OCI-LY3 (cell line): ENCODE measurements at regions not wholly inside any gene's neighbourhood (a gene's known extent, or its start where the extent isn't known, plus 50 kb on each side); places are given as distances from the start of the nearest gene placed in this dataset.

Experiments used
- EZH2phosphoT487 ChIP-seq: fragments of 200-600 bp; shearing (Covaris generic); IDR thresholded peaks from 2 replicates; pipeline ENCODE4 v1.6.1; 2018; ENCODE audit warnings: antibody characterized with exemption, mixed run types, low read depth
- TF ChIP-seq, protein P1 (sequence below): fragments of 200-600, 300-600 bp; sonication (generic); IDR thresholded peaks from 2 replicates; pipeline ENCODE4 v1.5.1; 2014; ENCODE audit warnings: antibody characterized with exemption, low read length, low read depth

DNA sequence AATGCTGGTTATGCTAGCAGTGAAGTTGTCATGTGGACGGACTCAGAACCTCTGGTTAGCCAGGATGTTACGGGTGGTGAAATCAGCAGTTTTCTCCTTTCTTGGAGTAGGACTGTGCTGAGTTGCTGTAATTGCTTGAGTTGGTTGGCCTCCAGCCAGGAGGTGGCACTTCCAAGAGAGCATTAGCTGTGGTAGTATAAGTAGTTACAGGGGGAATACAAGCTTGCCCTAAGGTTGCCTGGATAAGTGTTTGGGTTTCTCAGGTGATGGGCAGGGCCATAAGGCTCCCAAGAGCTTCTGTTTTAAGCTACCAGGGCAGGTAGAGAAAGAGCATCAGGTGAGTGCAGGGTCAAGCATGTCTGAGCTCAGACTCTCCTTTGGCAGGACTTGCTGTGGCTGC, 103.0 kb downstream of the ZNF518B start:
- TF ChIP-seq, protein P1, sequence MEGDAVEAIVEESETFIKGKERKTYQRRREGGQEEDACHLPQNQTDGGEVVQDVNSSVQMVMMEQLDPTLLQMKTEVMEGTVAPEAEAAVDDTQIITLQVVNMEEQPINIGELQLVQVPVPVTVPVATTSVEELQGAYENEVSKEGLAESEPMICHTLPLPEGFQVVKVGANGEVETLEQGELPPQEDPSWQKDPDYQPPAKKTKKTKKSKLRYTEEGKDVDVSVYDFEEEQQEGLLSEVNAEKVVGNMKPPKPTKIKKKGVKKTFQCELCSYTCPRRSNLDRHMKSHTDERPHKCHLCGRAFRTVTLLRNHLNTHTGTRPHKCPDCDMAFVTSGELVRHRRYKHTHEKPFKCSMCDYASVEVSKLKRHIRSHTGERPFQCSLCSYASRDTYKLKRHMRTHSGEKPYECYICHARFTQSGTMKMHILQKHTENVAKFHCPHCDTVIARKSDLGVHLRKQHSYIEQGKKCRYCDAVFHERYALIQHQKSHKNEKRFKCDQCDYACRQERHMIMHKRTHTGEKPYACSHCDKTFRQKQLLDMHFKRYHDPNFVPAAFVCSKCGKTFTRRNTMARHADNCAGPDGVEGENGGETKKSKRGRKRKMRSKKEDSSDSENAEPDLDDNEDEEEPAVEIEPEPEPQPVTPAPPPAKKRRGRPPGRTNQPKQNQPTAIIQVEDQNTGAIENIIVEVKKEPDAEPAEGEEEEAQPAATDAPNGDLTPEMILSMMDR, result no peak
- TF ChIP-seq EZH2phosphoT487, result no peak
